Glutamatergic neuron (in vitro differentiated cells): ENCODE measurements at regions not wholly inside any gene's neighbourhood (a gene's known extent, or its start where the extent isn't known, plus 50 kb on each side); places are given as distances from the start of the nearest gene placed in this dataset.

Source experiments
- DNase-seq: peaks from one replicate; pipeline ENCODE4 v3.0.0; 2022
- H3K27ac Mint-ChIP-seq: one replicate; pipeline ENCODE4 v1.8.0; 2020; ENCODE audit warnings: mild to moderate bottlenecking, mixed read lengths, inconsistent platforms; ENCODE audit not compliant: unreplicated experiment
- H3K27me3 Mint-ChIP-seq: one replicate; pipeline ENCODE4 v1.8.0; 2020; ENCODE audit warnings: mild to moderate bottlenecking, moderate library complexity, mixed read lengths, inconsistent platforms; ENCODE audit not compliant: unreplicated experiment
- H3K36me3 Mint-ChIP-seq: one replicate; pipeline ENCODE4 v1.8.0; 2020; ENCODE audit warnings: mild to moderate bottlenecking, mixed read lengths, inconsistent platforms; ENCODE audit not compliant: unreplicated experiment
- H3K4me1 Mint-ChIP-seq: one replicate; pipeline ENCODE4 v1.8.0; 2020; ENCODE audit warnings: mild to moderate bottlenecking, low read depth, mixed read lengths, inconsistent platforms; ENCODE audit not compliant: unreplicated experiment
- H3K4me3 Mint-ChIP-seq: one replicate; pipeline ENCODE4 v1.8.0; 2020; ENCODE audit warnings: mild to moderate bottlenecking, mixed read lengths, inconsistent platforms; ENCODE audit not compliant: unreplicated experiment
- H3K9me3 Mint-ChIP-seq: one replicate; pipeline ENCODE4 v1.8.0; 2020; ENCODE audit warnings: mild to moderate bottlenecking, moderate library complexity, mixed read lengths, inconsistent platforms; ENCODE audit not compliant: unreplicated experiment
- CTCF ChIP-seq: fragments of 200-600 bp; sonication (generic); IDR thresholded peaks from one replicate; pipeline ENCODE4 v1.5.0; 2021; ENCODE audit not compliant: partially characterized antibody, unreplicated experiment

DNA sequence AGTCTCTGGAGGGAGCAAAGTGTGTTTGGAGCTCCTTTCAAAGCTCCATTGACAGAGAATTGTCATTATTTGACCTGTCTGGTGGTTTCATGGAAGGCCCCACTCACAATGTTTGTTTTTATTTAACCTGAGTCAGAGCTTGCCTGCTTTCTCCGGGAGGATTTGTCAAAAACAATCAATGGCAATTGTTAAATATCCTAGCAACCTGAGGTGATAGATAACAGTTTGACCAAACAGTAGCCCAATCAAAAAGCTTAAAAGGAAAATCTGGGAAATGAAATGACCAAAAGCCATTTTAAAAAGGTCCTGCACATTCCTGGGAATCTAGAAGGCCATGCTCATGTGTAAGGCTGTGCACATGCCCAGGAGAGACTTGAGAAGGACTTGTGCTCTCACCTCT lies 177.2 kb upstream of the POC5 start:
- no peak for TF ChIP-seq CTCF
- H3K27ac Mint-ChIP-seq = no peak overlapping the region

GRCh38 chr5:75891736-75892135 lies 174.5 kb upstream of the POC5 start:
- TF ChIP-seq CTCF = no peak
- H3K36me3 Mint-ChIP-seq = no peaks in the 10 kb centered on the region
- no peaks in the 10 kb centered on the region for H3K9me3 Mint-ChIP-seq
- H3K4me3 Mint-ChIP-seq = no peak overlapping the region
- H3K27ac Mint-ChIP-seq = no peak overlapping the region
- no peaks in the 10 kb centered on the region for H3K27me3 Mint-ChIP-seq
- no peaks in the 10 kb centered on the region for H3K4me1 Mint-ChIP-seq
- DNase-seq = no peak

More for the DNA sequence above, 177.2 kb upstream of the POC5 start:
- no peak for DNase-seq
- Mint-ChIP-seq H3K36me3 (no peaks in the 10 kb centered on the region), H3K4me3 (no peak overlapping the region), H3K9me3 (peaks cover 1% of the 10 kb centered on the region), H3K4me1 (no peaks in the 10 kb centered on the region), H3K27me3 (peaks cover 3% of the 10 kb centered on the region)

- Mint-ChIP-seq H3K36me3 (no peaks in the 10 kb centered on the region), H3K27me3 (no peaks in the 10 kb centered on the region), H3K4me1 (no peaks in the 10 kb centered on the region), H3K9me3 (no peaks in the 10 kb centered on the region), H3K4me3 (no peak overlapping the region), H3K27ac (no peak overlapping the region)
- no peak for TF ChIP-seq CTCF
- DNase-seq = no peak
Measured at GRCh38 chr5:75891020-75891419, 173.8 kb upstream of the POC5 start.

DNA sequence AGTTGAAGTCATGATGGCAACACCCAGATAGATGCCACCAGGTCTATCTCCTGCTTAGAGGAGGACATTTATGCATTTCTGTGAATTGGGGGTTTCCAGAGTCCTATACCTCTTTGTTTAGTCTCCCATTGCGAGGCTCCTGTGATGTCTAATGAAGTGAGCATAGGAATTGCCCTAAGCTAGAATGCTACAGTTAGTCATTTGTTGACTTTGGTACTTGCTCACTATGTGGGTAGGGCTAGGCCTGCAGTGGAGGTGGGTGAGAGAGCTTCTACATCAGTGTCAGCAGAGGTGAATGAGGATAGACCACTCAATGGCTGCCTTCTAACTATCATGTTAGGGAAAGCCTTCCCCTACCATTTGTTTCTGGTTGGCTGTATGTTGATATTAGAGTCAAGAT lies 173.3 kb upstream of the POC5 start:
- TF ChIP-seq CTCF = no peak
- no peaks in the 10 kb centered on the region for H3K9me3 Mint-ChIP-seq
- H3K27me3 Mint-ChIP-seq = no peaks in the 10 kb centered on the region
- H3K36me3 Mint-ChIP-seq = no peaks in the 10 kb centered on the region
- H3K4me1 Mint-ChIP-seq = no peaks in the 10 kb centered on the region
- H3K4me3 Mint-ChIP-seq = no peak overlapping the region
- H3K27ac Mint-ChIP-seq = no peak overlapping the region
- DNase-seq = no peak

DNA sequence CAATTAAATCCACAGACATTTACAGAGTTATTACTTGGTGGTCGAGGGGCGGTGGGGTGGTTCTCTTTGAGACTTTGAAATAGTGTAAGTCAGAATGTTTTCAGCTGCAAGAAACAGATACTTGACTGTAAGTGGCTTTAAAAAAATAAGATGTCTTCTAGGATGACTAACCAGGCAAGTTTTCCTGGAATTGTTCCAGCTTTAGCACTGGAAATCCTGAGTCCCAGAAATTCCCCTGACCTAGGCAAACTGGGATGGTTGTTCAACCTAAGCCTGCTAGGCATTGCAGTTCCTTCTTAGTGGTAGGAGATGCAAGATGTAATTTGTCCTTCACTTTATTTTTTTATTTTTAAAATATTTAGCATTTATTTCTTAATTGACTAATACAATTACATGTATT lies 169.5 kb upstream of the POC5 start:
- Mint-ChIP-seq H3K4me1 (no peaks in the 10 kb centered on the region), H3K4me3 (no peak overlapping the region), H3K27ac (no peak overlapping the region), H3K27me3 (no peaks in the 10 kb centered on the region), H3K36me3 (no peaks in the 10 kb centered on the region), H3K9me3 (no peaks in the 10 kb centered on the region)
- no peak for DNase-seq
- TF ChIP-seq CTCF = no peak
